HG02571 (cell line): ENCODE measurements at regions not wholly inside any gene's neighbourhood (a gene's known extent, or its start where the extent isn't known, plus 50 kb on each side); places are given as distances from the start of the nearest gene placed in this dataset.
"Not testable (repeated sequence)": the region's sequence is repeated elsewhere in the genome, so short reads cannot be mapped to it uniquely, and the experiment has no call there.

Source experiments
- ATAC-seq: cut with Tn5 transposase; IDR thresholded peaks from one replicate; pipeline ENCODE4 v1.9.1; 2021; ENCODE audit warnings: mild to moderate bottlenecking, moderate library complexity; ENCODE audit not compliant: unreplicated experiment

GRCh38 chr2:64277101-64277849, 133.1 kb upstream of the PELI1 start:
- no peak for ATAC-seq

GRCh38 chr2:64280812-64281211, 136.6 kb upstream of the PELI1 start:
- not testable (repeated sequence) for ATAC-seq

GRCh38 chr2:64283006-64283570, 138.9 kb upstream of the PELI1 start:
- ATAC-seq = peak; percentile 29

GRCh38 chr2:64283641-64284361, 139.6 kb upstream of the PELI1 start:
- ATAC-seq = peak; percentile 90

GRCh38 chr2:64284751-64285150, 140.5 kb upstream of the PELI1 start:
- no peak for ATAC-seq

GRCh38 chr2:64287202-64287740, 143.1 kb upstream of the PELI1 start:
- no peak for ATAC-seq

- no peak for ATAC-seq
Observed at GRCh38 chr2:64288321-64289193, 144.3 kb upstream of the PELI1 start.

GRCh38 chr2:64289251-64289650, 145.0 kb upstream of the PELI1 start:
- no peak for ATAC-seq

- ATAC-seq = no peak
Observed at GRCh38 chr2:64289737-64290136, 145.5 kb upstream of the PELI1 start.

GRCh38 chr2:64291181-64291580, 147.0 kb upstream of the PELI1 start:
- ATAC-seq = no peak

GRCh38 chr2:64295326-64296139, 151.3 kb upstream of the PELI1 start:
- ATAC-seq = peak; percentile 89

- no peak for ATAC-seq
Observed at GRCh38 chr2:64296140-64296480, 151.9 kb upstream of the PELI1 start.

GRCh38 chr2:64296695-64297346, 152.6 kb upstream of the PELI1 start:
- ATAC-seq = no peak

- ATAC-seq = no peak
Observed at GRCh38 chr2:64298161-64298560, 153.9 kb upstream of the PELI1 start.

GRCh38 chr2:64300066-64300465, 153.9 kb upstream of the LGALSL start:
- ATAC-seq = no peak

- ATAC-seq = no peak
Observed at GRCh38 chr2:64303250-64303649, 150.7 kb upstream of the LGALSL start.

GRCh38 chr2:64307421-64307820, 146.5 kb upstream of the LGALSL start:
- no peak for ATAC-seq

GRCh38 chr2:64311191-64311910, 142.6 kb upstream of the LGALSL start:
- ATAC-seq = no peak
